ENCODE measurements at regions not wholly inside any gene's neighbourhood (a gene's known extent, or its start where the extent isn't known, plus 50 kb on each side); places are given as distances from the start of the nearest gene placed in this dataset.

DNA sequence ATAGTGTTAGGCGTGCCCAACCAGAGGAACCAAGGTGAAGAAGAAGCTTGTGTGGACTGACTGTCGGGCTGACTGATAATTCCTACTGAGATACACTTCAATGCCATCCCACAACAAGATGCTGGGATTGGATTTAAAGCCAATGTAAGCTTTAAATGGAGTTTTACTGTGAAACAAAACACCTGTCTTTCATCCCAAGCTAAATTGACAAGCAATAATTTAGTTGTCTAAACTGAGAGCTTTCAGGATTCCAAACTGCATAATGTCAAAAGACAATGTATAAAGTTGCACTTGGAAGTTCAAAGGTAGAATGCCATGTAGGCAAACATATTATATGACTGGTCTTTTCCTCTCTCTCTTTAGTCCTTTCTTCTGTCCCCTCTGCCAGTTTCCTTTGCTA lies 1025.3 kb upstream of the FANCL start:
- H3K9me3 ChIP-seq (ENCODE audit: control insufficient read depth, low read length), result no peaks in the 10 kb centered on the region
- TF ChIP-seq, protein P1, sequence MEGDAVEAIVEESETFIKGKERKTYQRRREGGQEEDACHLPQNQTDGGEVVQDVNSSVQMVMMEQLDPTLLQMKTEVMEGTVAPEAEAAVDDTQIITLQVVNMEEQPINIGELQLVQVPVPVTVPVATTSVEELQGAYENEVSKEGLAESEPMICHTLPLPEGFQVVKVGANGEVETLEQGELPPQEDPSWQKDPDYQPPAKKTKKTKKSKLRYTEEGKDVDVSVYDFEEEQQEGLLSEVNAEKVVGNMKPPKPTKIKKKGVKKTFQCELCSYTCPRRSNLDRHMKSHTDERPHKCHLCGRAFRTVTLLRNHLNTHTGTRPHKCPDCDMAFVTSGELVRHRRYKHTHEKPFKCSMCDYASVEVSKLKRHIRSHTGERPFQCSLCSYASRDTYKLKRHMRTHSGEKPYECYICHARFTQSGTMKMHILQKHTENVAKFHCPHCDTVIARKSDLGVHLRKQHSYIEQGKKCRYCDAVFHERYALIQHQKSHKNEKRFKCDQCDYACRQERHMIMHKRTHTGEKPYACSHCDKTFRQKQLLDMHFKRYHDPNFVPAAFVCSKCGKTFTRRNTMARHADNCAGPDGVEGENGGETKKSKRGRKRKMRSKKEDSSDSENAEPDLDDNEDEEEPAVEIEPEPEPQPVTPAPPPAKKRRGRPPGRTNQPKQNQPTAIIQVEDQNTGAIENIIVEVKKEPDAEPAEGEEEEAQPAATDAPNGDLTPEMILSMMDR (conservative IDR thresholded peaks at IDR 0.05), result no peak
- H3K27ac Mint-ChIP-seq, result no peak overlapping the region

DNA sequence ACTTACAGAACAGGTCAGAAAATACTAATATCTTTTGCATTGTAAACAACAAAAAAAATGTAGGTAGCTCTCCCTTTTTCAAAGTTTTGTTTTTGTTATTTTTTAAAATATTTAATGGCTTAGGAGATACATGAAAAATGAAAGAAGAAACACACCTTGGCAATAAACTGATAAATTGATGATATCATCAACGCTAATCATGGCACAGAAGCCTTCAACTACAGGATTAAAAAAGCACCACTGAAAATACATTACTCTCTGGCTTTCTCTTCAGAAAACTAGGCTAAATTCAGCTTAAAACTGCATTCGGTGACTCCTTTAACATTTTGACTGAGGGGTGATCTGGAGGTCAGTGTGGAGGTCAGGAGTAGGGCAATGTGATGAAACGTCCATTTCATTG lies 1018.8 kb upstream of the FANCL start:
- no peaks in the 10 kb centered on the region for H3K36me3 Mint-ChIP-seq (ENCODE audit: low read depth)
- 93 to 100% methylated on average over 2 to 3 of the region's 3 CpGs for WGBS, 2 experiments (ENCODE audit: insufficient coverage in 1 of 2, insufficient read length in 1 of 2)

More for the DNA sequence above, 1025.3 kb upstream of the FANCL start:
- WGBS, 2 experiments (ENCODE audit: insufficient coverage in 1 of 2, insufficient read length in 1 of 2), result 65% methylated on average over 2 of the region's 2 CpGs; no CpG with 5 or more reads in 1 of the 2 experiments
- Histone ChIP-seq H3K4me3 (ENCODE audit: low read length) (no peak overlapping the region), H3K4me1 (ENCODE audit: control insufficient read depth, insufficient read depth, low read length) (no peaks in the 10 kb centered on the region), H3K27me3 (ENCODE audit: control insufficient read depth, insufficient read depth, low read length, poor library complexity, severe bottlenecking) (no peaks in the 10 kb centered on the region), H3K36me3 (ENCODE audit: control insufficient read depth, insufficient read depth, low read length) (no peaks in the 10 kb centered on the region), H3K9ac (ENCODE audit: extremely low read depth, low read length, poor library complexity, severe bottlenecking) (no peak overlapping the region), H3K27ac (ENCODE audit: low read depth, low read length) (no peak overlapping the region)
- no peaks in the 10 kb centered on the region for H3K9me3 Mint-ChIP-seq
- DNase-seq, result no peak
- H3K27me3 Mint-ChIP-seq (ENCODE audit: insufficient read depth), result no peaks in the 10 kb centered on the region
- no peaks in the 10 kb centered on the region for H3K36me3 Mint-ChIP-seq (ENCODE audit: low read depth)
- no peak overlapping the region for H3K4me3 Mint-ChIP-seq
- no peaks in the 10 kb centered on the region for H3K4me1 Mint-ChIP-seq

DNA sequence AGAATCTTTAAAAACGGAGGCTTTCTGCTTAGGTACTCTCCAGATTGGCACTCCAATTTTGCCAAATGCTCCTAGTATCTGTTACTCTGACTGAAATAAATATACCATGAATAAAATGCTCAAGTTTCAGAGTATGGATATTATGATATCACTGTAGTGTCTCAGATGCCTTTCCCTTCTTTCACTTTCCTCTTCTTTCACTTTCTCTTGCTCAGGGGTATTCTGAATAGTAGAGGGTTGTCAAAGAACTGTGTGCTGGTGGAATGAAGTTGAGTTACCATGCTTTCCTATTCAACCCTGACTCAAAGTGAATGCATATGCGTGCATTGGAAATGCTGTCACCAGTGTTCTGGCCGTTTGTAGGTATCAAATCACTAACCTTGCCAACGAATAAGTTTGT lies 1015.2 kb upstream of the FANCL start:
- H3K27ac Mint-ChIP-seq, result no peak overlapping the region
- Histone ChIP-seq H3K27me3 (ENCODE audit: control insufficient read depth, insufficient read depth, low read length, poor library complexity, severe bottlenecking) (no peaks in the 10 kb centered on the region), H3K4me3 (ENCODE audit: low read length) (no peak overlapping the region), H3K36me3 (ENCODE audit: control insufficient read depth, insufficient read depth, low read length) (no peaks in the 10 kb centered on the region), H3K9ac (ENCODE audit: extremely low read depth, low read length, poor library complexity, severe bottlenecking) (no peak overlapping the region), H3K9me3 (ENCODE audit: control insufficient read depth, low read length) (no peaks in the 10 kb centered on the region), H3K4me1 (ENCODE audit: control insufficient read depth, insufficient read depth, low read length) (no peaks in the 10 kb centered on the region), H3K27ac (ENCODE audit: low read depth, low read length) (no peak overlapping the region)
- no peaks in the 10 kb centered on the region for H3K4me1 Mint-ChIP-seq
- TF ChIP-seq, protein P1 (conservative IDR thresholded peaks at IDR 0.05), result no peak
- H3K36me3 Mint-ChIP-seq (ENCODE audit: low read depth), result no peaks in the 10 kb centered on the region
- H3K9me3 Mint-ChIP-seq, result no peaks in the 10 kb centered on the region
- H3K4me3 Mint-ChIP-seq, result no peak overlapping the region
- no peaks in the 10 kb centered on the region for H3K27me3 Mint-ChIP-seq (ENCODE audit: insufficient read depth)
- 80 to 88% methylated on average over 1 to 4 of the region's 4 CpGs for WGBS, 2 experiments (ENCODE audit: insufficient coverage in 1 of 2, insufficient read length in 1 of 2)
- DNase-seq, result no peak

More for the DNA sequence above, 1018.8 kb upstream of the FANCL start:
- H3K36me3 ChIP-seq (ENCODE audit: control insufficient read depth, insufficient read depth, low read length), result no peaks in the 10 kb centered on the region
- no peaks in the 10 kb centered on the region for H3K4me1 ChIP-seq (ENCODE audit: control insufficient read depth, insufficient read depth, low read length)
- H3K9ac ChIP-seq (ENCODE audit: extremely low read depth, low read length, poor library complexity, severe bottlenecking), result no peak overlapping the region
- H3K4me1 Mint-ChIP-seq, result no peaks in the 10 kb centered on the region
- TF ChIP-seq, protein P1 (conservative IDR thresholded peaks at IDR 0.05), result no peak
- no peak overlapping the region for H3K27ac ChIP-seq (ENCODE audit: low read depth, low read length)
- no peaks in the 10 kb centered on the region for H3K27me3 Mint-ChIP-seq (ENCODE audit: insufficient read depth)
- no peak overlapping the region for H3K4me3 Mint-ChIP-seq
- H3K9me3 Mint-ChIP-seq, result no peaks in the 10 kb centered on the region
- no peak overlapping the region for H3K27ac Mint-ChIP-seq
- no peak for DNase-seq
- H3K27me3 ChIP-seq (ENCODE audit: control insufficient read depth, insufficient read depth, low read length, poor library complexity, severe bottlenecking), result no peaks in the 10 kb centered on the region
- no peak overlapping the region for H3K4me3 ChIP-seq (ENCODE audit: low read length)
- no peaks in the 10 kb centered on the region for H3K9me3 ChIP-seq (ENCODE audit: control insufficient read depth, low read length)

Data from endodermal cell (in vitro differentiated cells).